ENCODE measurements at regions not wholly inside any gene's neighbourhood (a gene's known extent, or its start where the extent isn't known, plus 50 kb on each side); places are given as distances from the start of the nearest gene placed in this dataset.
"Not testable (repeated sequence)": the region's sequence is repeated elsewhere in the genome, so short reads cannot be mapped to it uniquely, and the experiment has no call there.

DNA sequence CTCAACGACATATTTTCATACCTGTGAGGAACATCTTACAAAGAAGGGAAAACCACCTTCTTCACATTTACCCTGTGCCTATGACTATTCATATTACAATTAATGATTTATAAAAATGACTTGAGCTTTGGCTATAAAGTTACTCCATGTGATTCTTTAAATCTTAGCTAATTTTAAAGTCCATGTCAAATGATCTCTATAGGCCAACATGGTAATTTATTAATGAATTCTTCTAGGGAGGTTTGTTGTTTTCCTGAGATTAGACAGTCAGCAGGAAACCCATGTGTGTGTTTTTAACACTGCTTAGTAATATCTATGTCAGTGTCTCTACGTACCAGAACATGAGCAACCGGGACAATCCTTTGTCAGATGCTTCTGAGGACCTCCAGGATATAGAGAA, 307.3 kb downstream of the IPMK start:
- no peak for DNase-seq (ENCODE audit: low read depth)

DNA sequence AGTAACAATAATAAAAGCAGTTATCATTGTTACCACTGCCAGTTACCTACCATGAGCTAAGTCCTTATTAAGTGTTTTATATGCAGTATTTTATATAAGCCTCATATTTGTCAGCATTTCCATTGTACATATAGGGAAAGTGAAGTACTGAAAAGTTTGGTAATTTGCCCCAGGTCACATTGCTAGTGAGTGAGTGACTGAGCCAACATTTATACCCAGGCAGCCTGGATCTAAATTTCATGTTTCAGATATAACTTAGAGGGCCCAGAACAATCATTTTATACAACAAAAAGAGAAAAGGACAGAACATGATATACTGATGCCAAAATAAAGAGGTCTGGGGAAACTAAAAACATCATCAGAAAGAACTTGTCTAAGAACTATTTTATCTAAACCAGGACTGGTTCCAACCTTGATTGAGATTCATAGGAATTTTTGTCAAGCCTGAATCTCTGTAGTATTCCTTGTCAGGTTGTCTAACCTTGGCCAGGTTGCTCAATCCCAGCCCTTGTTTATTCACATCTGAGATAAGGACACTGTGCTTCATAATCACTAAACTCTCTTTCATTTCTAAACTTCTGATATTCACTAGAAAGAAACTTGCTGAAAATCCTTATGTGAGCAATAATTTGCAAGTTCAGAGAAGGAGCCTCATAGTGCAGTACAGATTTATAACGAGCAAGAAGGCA, 308.2 kb downstream of the IPMK start:
- DNase-seq (ENCODE audit: low read depth) = no peak

DNA sequence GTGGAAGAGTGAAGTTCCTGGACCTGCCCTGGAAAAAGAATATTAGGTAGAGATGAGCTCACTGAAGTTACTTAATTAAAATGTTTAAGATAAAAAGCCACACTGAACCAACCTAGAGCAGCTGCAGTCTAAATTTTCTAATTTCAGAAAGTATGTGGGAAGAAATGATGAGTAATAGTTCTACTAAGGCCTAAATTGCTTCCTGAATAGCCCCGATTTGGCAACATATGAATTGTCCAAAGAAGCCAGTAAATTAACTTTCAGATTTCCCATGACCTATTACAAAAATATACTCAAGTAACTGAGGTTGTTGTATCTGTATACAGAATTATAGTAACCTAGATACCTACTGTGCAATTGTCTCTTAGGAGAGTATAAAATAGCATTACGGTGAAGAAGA, 312.6 kb downstream of the IPMK start:
- DNase-seq (ENCODE audit: low read depth) = peak; percentile 53

DNA sequence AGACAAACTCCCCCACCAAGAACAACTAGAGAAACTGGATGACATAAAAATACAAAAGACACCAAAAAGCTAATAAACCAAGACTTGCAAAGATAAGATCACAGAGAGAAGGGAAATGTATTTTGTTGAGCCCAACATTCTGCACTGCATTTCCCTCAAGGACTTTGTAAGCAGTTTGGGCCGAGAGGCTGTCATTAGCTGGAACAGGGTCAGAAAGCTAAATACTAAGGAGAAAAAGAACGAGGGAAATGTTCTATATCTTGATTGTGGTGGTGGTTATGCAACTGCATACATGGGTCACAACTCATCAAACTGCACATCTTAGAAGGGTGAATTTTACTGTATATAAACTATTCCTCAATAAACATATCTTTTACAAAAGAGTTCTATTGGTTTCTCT, 315.0 kb downstream of the IPMK start:
- DNase-seq (ENCODE audit: low read depth) = peak; percentile 56

DNA sequence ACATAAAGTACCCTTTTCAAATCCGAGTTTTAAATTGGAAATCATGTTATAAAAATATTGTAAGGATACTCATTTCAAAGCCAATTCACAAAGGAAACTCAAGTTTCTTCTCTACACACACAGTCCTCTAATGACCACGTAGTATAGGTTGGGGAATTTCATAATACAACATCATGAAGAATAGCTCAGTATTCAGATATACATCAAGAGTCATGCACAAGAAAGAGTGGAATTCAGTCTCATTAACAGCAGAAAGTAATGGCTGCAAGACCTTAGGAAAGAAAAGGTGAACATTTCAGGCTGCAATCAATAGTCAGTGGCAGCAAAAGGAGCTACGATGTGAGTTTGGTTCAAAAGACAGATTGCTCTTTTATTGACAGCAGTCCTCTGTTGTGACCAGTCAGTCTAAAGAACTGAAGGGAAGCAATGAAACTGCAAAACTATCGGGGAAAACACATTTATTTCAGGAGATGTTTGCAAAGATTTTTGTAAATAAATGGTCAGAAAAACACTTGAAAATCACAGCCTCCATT, 317.2 kb downstream of the IPMK start:
- DNase-seq (ENCODE audit: low read depth) = no peak

DNA sequence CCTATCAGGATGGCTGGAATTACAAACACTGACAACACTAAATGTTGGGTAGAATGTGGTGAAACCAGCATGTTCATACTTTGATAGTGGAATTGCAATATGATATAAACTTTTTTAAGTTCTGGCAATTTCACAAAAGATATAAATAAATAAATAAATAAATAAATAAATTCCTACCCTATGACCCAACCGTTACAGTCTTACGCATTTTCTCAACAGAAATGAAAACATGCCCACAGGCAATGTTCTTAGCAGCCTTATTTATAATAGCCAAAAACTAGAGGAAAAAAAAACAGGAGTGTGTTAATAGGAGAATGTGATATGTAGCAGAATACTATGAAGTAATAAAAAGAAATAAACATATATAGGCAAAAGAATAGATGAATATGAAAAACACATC, 318.9 kb downstream of the IPMK start:
- peak; percentile 74 for DNase-seq (ENCODE audit: low read depth)

DNA sequence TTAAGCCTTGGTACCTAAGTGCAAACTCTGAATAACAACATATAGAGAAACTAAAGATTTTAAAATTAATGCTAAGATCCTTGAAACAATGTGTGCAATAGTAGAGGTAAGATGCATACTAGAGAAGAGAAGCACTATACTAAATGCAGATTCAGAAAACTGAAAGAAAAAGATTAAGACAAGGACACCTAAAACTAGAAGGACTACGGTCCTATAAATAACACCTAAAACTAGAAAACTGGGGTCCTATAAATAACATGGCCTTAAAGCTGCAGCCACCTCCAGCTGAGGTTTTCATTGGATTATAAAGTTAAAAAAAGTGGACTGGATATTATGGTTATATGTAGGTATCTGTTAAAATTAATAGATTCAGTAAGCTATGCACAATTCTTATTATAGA, 320.9 kb downstream of the IPMK start:
- no peak for DNase-seq (ENCODE audit: low read depth)

DNA sequence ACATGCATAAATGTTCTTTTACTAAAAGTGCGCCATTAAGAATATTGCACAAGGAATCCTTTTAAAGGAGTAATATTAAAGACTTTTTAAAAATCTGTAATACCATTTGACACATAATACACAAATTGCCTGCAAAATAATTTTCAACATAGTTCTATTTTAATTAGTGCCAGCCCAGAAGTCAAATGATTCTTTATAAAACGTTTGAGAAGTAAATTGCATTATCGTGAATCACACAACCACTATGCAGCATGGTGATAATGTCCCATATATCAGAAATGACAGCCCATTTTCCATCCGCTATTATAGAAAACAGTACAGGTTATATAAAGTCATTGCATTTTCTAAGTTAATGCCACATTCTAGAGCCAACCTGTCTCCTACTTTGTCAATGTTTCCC, 324.0 kb downstream of the IPMK start:
- DNase-seq (ENCODE audit: low read depth) = no peak

DNA sequence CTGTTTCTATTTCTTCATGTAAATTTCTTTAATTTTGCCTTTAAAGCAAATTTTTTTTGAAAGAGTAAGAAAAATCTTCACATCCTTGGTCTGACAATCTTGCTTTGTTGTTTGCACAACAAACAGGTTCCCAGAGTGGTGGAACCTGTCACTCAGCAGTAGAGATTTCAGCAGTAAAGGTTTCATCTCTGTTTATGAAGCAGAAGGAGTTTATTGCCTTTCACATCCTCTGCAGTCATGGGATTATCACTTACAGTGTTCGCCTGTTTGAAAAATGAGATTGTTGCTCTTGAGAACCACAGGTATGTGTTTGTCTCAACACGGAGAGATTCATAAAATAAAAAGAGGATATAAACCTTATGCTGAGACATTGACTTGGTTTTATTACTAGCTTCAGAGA, 342.6 kb downstream of the IPMK start:
- DNase-seq (ENCODE audit: low read depth) = no peak

DNA sequence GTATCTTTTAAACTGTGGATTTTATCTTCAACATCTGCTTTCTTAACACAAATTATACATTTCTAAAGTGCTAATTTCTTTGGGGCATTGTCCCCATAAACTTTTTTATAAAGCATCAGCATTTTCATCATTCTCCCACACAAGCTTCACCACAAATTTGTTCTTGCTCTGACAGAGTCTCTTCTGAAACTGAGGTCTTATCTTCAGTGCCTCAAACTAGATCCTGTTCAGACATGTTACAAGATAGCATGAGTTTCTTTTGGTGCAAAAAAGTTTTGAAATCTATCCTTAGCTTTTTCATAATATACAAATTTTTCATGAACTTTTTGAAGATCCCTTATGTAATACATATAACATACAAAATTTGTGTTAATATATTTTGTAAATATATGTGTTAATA, 346.6 kb downstream of the IPMK start:
- DNase-seq (ENCODE audit: low read depth) = no peak

DNA sequence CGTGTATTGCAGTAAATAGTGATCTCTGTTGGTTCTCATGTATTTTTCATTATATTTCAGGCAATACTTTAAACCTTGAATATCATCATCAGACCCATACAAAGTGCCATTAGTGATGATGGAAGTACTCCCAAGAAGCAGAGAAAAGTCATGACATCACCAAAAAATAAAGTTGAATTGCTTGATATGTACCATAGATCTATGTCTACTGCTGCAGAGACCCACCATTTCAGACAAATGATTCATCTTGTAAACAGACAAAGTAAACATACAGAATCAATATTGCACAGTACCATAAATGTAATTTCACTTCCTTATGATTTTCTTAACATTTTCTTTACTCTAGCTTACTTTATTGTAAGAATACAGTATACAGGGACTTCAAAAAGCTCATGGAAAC, 347.8 kb downstream of the IPMK start:
- no peak for DNase-seq (ENCODE audit: low read depth)

DNA sequence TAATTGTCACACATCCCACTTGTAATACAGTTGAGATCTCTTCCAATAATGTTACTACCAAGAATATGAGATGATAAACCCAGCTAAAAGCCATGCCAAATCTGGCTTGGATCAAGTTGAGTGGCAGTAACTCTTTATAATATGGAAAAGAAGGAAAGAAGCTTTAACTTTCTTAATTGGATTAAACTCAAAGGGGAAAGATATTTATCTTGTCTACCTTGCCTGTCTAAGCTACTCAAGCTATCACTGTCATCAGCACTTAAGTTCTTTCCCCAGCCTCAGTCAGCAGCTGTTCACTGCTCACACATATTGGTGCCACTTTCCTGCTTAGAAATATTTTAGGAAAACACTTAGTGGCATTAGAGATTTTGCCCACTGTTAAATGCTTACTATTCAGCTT, 350.7 kb downstream of the IPMK start:
- no peak for DNase-seq (ENCODE audit: low read depth)

DNA sequence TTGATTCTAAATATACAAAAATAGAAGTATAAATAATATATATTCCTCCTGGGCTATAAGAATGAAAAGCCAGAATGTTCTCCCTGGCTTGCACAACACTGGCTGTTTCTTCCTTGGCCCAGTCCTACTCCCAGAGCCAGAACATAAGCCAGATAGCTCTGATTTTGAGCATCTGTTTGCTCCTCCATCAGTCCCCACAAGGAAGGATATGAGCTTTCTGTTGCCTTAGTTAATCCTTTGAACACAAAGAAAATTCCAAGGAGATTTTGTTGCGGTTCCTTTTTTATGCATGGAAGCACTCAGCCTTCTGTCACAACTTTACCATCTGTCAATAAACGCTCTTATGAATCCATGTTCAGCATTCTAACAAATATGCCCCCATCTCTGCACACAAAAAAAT, 361.8 kb downstream of the IPMK start:
- DNase-seq (ENCODE audit: low read depth) = no peak

DNA sequence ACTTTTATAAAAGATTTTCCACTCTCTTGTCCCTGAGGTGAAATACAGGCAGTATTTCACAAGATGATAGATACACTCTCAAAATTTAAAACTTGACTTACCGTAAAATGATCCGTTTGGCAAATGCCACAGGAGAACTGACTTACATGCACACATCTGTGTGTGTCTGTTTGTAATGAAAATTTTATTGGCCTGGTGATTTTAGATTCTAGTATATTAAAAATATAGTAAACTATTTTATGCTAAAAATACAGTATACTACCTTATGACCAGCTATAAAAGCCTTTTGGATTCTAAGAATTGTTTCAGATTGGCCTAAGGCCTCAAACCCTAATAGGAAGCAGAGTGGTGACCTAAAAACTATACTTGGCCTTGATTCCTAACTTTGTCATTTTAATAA, 362.7 kb downstream of the IPMK start:
- no peak for DNase-seq (ENCODE audit: low read depth)

DNA sequence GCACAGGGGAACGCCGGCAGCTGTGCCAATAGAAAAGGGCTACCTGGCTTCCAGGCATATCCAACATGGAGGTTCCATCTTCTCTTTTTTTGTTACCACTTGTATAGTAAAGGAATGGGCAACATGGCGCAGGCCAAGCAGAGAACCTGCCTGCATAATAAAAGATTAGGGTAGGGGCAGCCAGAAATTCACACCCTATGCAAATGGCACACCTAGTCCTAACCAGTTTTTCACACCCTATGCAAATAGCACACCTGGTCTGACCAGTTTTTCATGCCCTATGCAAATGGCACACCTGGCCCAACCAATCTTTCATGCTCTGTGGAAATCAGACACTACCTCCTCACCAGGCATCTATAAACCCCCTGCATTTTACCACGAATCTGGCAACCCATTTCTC, 369.5 kb downstream of the IPMK start:
- no peak for DNase-seq (ENCODE audit: low read depth)

DNA sequence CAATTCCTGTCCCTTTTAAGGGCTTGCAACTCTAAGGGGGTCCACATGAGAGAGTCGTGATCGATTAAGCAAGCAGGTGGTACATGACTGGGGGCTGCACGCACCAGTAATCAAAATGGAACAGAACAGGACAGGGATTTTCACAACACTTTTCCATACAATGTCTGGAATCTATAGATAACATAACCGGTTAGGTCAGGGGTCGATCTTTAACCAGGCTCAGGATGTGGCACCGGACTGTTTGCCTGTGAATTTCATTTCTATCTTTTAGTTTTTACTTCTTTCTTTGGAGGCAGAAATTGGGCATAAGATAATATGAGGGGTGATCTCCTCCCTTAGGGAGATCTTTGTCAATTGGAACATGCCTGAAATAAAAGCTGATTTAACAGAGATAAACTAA, 370.1 kb downstream of the IPMK start:
- DNase-seq (ENCODE audit: low read depth) = no peak

DNA sequence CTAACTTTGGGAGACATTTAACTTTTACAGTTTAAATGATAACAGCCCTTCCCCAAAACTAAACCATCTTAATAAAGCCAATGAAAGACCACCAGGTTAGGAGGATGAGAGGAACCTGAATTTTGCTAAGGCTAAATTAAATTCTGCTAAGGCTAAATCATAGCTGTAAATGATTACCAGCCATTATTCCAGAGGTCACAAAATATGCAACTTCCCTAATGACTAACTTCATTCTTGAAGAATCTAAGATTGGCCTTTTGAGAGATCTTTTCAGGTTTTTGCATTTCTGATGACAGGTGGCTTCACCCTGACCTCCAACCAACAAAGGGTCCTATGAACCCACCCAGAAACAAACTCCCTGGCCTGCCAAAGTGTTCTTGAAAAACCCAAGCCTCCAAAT, 373.3 kb downstream of the IPMK start:
- DNase-seq (ENCODE audit: low read depth) = no peak

DNA sequence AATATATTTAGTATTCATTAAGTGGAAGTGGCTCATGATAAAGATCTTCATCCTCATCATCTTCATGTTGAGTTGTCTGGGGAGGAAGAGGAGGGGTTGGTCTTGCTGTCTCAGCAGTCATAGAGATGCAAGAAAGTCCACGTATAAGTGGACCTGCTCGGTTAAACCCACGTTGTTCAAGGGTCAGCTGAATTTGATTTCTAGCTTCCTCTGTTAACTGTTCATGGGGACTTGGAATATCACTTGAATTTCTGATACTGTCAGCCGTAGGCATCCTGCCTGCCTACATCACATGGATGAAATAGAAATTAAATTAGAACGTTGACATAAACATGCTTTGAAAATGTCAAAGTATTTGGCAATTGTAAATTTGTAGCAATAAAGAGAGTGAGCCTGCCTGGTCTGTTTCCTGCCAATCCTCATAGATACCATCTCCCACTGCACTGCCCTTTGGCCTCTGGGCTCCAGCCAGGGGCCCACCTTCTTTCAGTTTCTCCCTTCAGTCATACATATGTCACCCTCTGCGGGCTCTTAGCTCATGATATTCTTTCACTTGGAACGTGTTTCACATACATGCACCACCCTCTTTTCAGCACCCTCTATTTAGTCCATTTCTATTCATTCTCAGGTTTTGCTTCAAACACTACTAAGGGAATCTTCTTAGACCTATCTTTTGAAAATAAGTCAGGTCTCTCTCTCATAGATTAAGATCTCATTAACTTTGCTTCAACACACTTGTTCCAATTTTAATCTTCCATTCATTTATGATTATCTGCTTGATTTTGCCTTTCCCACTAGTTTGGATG, 376.3 kb downstream of the IPMK start:
- DNase-seq (ENCODE audit: low read depth) = no peak

DNA sequence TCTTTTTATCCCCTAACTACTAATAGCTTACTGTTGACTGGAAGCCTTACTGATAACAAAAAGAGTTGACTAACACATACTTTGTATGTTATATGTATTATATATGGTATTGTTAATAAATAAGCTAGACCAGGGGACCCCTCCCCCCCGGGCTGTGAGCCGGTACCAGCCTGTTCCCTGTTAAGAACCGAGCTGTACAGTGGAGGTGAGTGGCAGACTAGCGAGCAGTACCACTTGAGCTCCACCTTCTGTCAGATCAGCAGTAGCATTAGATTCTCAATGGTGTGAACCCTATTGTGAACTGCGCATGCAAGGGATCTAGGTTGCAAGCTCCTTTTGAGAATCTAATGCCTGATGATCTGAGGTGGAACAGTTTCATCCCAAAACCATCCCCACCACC, 377.0 kb downstream of the IPMK start:
- DNase-seq (ENCODE audit: low read depth) = no peak

DNA sequence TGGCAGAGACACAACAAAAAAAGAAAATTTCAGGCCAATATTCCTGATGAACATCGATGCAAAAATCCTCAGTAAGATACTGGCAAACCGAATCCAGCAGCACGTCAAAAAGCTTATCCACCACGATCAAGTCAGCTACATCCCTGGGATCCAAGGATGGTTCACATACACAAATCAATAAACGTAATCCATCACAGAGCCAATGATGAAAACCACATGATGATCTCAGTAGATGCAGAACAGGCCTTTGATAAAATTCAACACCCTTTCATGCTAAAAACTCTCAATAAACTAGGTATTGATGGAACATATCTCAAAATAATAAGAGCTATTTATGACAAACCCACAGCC, 382.1 kb downstream of the IPMK start:
- not testable (repeated sequence) for DNase-seq (ENCODE audit: low read depth)

DNA sequence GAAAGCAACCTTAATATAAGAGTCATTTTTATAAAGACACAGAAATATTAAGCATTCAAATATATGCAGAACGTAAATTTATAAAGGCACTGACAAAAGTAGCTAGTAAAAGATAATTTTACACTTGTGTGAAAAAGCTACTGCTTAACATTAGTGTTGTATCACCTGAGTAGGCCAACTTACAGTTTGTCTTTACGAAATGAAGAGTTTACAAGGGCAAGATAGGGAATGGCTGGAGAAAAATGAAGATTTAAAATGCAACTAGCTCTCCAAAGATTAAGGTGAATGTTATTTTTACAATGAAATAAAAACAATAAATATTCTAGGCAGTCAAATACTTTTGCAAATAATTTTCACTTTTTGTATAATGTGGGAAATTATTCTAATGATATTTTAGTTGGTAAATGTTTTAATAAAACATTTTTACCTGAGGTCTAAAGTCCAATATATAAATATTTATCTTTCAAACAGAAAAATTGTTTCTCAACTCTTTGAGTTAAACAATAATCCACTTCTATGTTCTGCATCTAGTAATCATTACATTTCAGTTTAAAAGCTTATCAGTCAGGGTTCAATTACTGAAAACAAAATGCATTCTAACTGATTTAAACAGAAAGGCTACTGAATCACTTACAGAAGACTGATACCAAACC, 382.6 kb downstream of the IPMK start:
- DNase-seq (ENCODE audit: low read depth) = no peak

DNA sequence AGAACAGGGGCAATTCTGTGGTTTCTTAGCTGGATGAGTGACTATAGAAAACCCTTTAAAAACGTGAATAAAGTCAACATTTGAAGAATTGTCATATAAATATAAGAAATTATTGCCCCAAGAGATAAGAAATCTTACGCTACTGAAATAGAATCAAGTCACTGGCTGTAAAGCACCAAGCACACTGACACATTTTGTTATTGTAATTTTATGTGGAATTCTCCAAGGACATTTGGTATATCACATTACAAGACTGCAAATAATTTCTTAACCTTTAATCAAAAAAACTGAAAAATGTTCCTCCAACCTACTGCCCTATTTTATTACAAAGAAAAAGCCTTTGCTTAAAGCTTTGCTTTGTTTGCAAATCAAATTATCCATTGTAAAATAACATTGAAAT, 383.3 kb downstream of the IPMK start:
- no peak for DNase-seq (ENCODE audit: low read depth)
